WTC11 (cell line): ENCODE measurements at regions not wholly inside any gene's neighbourhood (a gene's known extent, or its start where the extent isn't known, plus 50 kb on each side); places are given as distances from the start of the nearest gene placed in this dataset.

Experiments
- ATAC-seq: fragments of 200-7000 bp; cut with Tn5 transposase; 2 replicates; pipeline ENCODE4 v1.10.0; 2021; ENCODE audit warnings: mild to moderate bottlenecking, moderate library complexity
- CTCF ChIA-PET: fragments of 300-600 bp; sonication (Branson Sonifier 250); formaldehyde crosslinking; loops from one replicate; lab custom pipeline; 2021; ENCODE audit warnings: antibody characterized with exemption; lab: Charles Lee
- POLR2A ChIA-PET: fragments of 350-600 bp; sonication (Branson Sonifier 250); formaldehyde crosslinking; loops from one replicate; lab custom pipeline; 2021; ENCODE audit warnings: antibody characterized with exemption; lab: Charles Lee
- DNase-seq: peaks from one replicate; pipeline ENCODE4 v3.0.0; 2021; ENCODE audit warnings: low spot score
- H3K27ac Mint-ChIP-seq: 2 replicates; pipeline ENCODE4 v1.8.0; 2021; ENCODE audit warnings: mixed read lengths
- H3K27me3 Mint-ChIP-seq: 2 replicates; pipeline ENCODE4 v1.8.0; 2021; ENCODE audit warnings: low read depth, mild to moderate bottlenecking, moderate library complexity, mixed read lengths
- H3K36me3 Mint-ChIP-seq: 2 replicates; pipeline ENCODE4 v1.8.0; 2021; ENCODE audit warnings: mixed read lengths
- H3K4me1 Mint-ChIP-seq: 2 replicates; pipeline ENCODE4 v1.8.0; 2022; ENCODE audit warnings: mixed read lengths
- H3K4me3 Mint-ChIP-seq: 2 replicates; pipeline ENCODE4 v1.8.0; 2021; ENCODE audit warnings: mild to moderate bottlenecking, moderate library complexity, mixed read lengths
- H3K9me3 Mint-ChIP-seq: 2 replicates; pipeline ENCODE4 v1.8.0; 2021; ENCODE audit warnings: mixed read lengths
- CREB1 ChIP-seq: sonication (generic); formaldehyde crosslinking; IDR thresholded peaks from 2 replicates; pipeline ENCODE4 v1.8.0; 2023; ENCODE audit warnings: mild to moderate bottlenecking, missing genetic modification reagents
- ELF4 ChIP-seq: sonication (generic); formaldehyde crosslinking; IDR thresholded peaks from 2 replicates; pipeline ENCODE4 v1.8.1; 2022; ENCODE audit warnings: low read depth, mild to moderate bottlenecking, moderate library complexity, missing genetic modification reagents
- GTF2I ChIP-seq: fragments of 250-450 bp; sonication (Bioruptor Pico); conservative IDR thresholded peaks from 2 replicates; pipeline ENCODE4 v1.4.0; 2021; ENCODE audit warnings: mild to moderate bottlenecking
- JAZF1 ChIP-seq: fragments of 250-450 bp; sonication (Bioruptor Pico); IDR thresholded peaks from 2 replicates; pipeline ENCODE4 v1.9.0; 2021; ENCODE audit warnings: moderate library complexity, mild to moderate bottlenecking, inconsistent platforms
- JUN ChIP-seq: sonication (generic); formaldehyde crosslinking; IDR thresholded peaks from 2 replicates; pipeline ENCODE4 v1.8.0; 2023; ENCODE audit warnings: mild to moderate bottlenecking, missing genetic modification reagents
- KAT7 ChIP-seq: sonication (generic); formaldehyde crosslinking; IDR thresholded peaks from 2 replicates; pipeline ENCODE4 v1.8.1; 2023; ENCODE audit warnings: missing genetic modification reagents, mild to moderate bottlenecking, borderline replicate concordance
- SMAD3 ChIP-seq: sonication (generic); formaldehyde crosslinking; IDR thresholded peaks from 2 replicates; pipeline ENCODE4 v1.8.0; 2022; ENCODE audit warnings: missing genetic modification reagents, mild to moderate bottlenecking, borderline replicate concordance
- SOX15 ChIP-seq: fragments of 250-450 bp; sonication (Bioruptor Pico); IDR thresholded peaks from 2 replicates; pipeline ENCODE4 v1.9.0; 2021; ENCODE audit warnings: mild to moderate bottlenecking
- SP1 ChIP-seq: sonication (generic); formaldehyde crosslinking; conservative IDR thresholded peaks from 2 replicates; pipeline ENCODE4 v1.8.1; 2022; ENCODE audit warnings: missing genetic modification reagents
- TF ChIP-seq, protein P1 (sequence below): sonication (generic); formaldehyde crosslinking; IDR thresholded peaks from 2 replicates; pipeline ENCODE4 v1.8.0; 2023; ENCODE audit warnings: missing genetic modification reagents, mild to moderate bottlenecking, borderline replicate concordance
- TF ChIP-seq, protein P2 (sequence below): sonication (generic); formaldehyde crosslinking; IDR thresholded peaks from 2 replicates; pipeline ENCODE4 v1.8.0; 2023; ENCODE audit warnings: missing genetic modification reagents
- TF ChIP-seq, protein P3 (sequence below): fragments of 250-450 bp; sonication (Bioruptor Pico); IDR thresholded peaks from 2 replicates; pipeline ENCODE4 v1.9.0; 2021; ENCODE audit warnings: mild to moderate bottlenecking
- TF ChIP-seq, protein P4 (sequence below): sonication (generic); formaldehyde crosslinking; IDR thresholded peaks from 2 replicates; pipeline ENCODE4 v1.8.1; 2022; ENCODE audit warnings: low read depth, missing genetic modification reagents, borderline replicate concordance
- TF ChIP-seq, protein P5 (sequence below): sonication (generic); formaldehyde crosslinking; conservative IDR thresholded peaks from 2 replicates; pipeline ENCODE4 v1.8.1; 2022; ENCODE audit warnings: mild to moderate bottlenecking, missing genetic modification reagents
- TF ChIP-seq, protein P6 (sequence below): sonication (generic); formaldehyde crosslinking; IDR thresholded peaks from 2 replicates; pipeline ENCODE4 v1.8.0; 2022; ENCODE audit warnings: mild to moderate bottlenecking, missing genetic modification reagents
- TF ChIP-seq, protein P7 (sequence below): sonication (generic); formaldehyde crosslinking; IDR thresholded peaks from 2 replicates; pipeline ENCODE4 v1.8.1; 2022; ENCODE audit warnings: mild to moderate bottlenecking, missing genetic modification reagents, moderate library complexity, borderline replicate concordance
- TF ChIP-seq, protein P8 (sequence below): fragments of 250-450 bp; sonication (Bioruptor Pico); IDR thresholded peaks from 2 replicates; pipeline ENCODE4 v1.9.0; 2021; ENCODE audit warnings: mild to moderate bottlenecking
- TF ChIP-seq, protein P9 (sequence below): sonication (generic); formaldehyde crosslinking; conservative IDR thresholded peaks from 2 replicates; pipeline ENCODE4 v1.8.1; 2023; ENCODE audit warnings: mild to moderate bottlenecking, low read depth, missing genetic modification reagents, moderate library complexity

DNA sequence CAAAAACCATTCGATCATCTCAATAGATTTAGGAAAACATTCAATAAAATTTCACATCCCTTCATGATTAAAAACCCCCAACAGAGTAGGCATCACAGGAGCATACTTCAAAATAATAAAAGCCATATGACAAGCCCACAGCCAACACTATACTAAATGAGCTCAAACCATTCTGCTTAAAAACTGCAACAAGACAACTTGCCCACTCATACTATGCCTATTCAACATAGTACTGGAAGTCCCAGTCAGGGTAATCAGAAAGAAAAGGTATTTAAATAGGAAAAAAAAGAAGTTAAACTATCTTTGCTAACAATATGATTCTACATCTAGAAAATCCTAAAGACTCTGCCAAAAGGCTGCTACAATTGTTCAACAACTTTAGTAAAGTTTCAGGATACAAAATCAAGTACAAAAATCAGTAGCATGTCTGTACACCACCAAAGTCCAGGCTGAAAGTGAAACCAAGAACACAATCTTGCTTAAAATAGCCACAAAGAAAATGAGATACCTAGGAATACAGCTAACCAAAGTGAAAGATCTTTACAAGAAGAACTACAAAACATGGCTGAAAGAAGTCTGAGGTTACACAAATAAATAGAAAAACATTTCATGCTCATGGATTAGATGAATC lies 882.6 kb downstream of the GRM8 start (continued):
- TF ChIP-seq, protein P1, sequence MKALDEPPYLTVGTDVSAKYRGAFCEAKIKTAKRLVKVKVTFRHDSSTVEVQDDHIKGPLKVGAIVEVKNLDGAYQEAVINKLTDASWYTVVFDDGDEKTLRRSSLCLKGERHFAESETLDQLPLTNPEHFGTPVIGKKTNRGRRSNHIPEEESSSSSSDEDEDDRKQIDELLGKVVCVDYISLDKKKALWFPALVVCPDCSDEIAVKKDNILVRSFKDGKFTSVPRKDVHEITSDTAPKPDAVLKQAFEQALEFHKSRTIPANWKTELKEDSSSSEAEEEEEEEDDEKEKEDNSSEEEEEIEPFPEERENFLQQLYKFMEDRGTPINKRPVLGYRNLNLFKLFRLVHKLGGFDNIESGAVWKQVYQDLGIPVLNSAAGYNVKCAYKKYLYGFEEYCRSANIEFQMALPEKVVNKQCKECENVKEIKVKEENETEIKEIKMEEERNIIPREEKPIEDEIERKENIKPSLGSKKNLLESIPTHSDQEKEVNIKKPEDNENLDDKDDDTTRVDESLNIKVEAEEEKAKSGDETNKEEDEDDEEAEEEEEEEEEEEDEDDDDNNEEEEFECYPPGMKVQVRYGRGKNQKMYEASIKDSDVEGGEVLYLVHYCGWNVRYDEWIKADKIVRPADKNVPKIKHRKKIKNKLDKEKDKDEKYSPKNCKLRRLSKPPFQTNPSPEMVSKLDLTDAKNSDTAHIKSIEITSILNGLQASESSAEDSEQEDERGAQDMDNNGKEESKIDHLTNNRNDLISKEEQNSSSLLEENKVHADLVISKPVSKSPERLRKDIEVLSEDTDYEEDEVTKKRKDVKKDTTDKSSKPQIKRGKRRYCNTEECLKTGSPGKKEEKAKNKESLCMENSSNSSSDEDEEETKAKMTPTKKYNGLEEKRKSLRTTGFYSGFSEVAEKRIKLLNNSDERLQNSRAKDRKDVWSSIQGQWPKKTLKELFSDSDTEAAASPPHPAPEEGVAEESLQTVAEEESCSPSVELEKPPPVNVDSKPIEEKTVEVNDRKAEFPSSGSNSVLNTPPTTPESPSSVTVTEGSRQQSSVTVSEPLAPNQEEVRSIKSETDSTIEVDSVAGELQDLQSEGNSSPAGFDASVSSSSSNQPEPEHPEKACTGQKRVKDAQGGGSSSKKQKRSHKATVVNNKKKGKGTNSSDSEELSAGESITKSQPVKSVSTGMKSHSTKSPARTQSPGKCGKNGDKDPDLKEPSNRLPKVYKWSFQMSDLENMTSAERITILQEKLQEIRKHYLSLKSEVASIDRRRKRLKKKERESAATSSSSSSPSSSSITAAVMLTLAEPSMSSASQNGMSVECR (CRISPR knock-in tag), result no peak
- TF ChIP-seq SMAD3 (CRISPR knock-in tag) (no peak), SP1 (CRISPR knock-in tag) (no peak)
- TF ChIP-seq, protein P2, sequence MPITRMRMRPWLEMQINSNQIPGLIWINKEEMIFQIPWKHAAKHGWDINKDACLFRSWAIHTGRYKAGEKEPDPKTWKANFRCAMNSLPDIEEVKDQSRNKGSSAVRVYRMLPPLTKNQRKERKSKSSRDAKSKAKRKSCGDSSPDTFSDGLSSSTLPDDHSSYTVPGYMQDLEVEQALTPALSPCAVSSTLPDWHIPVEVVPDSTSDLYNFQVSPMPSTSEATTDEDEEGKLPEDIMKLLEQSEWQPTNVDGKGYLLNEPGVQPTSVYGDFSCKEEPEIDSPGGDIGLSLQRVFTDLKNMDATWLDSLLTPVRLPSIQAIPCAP (CRISPR knock-in tag), result no peak
- TF ChIP-seq, protein P3, sequence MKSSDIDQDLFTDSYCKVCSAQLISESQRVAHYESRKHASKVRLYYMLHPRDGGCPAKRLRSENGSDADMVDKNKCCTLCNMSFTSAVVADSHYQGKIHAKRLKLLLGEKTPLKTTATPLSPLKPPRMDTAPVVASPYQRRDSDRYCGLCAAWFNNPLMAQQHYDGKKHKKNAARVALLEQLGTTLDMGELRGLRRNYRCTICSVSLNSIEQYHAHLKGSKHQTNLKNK (CRISPR knock-in tag), result no peak
- TF ChIP-seq, all 79 proteins: peak for 0

DNA sequence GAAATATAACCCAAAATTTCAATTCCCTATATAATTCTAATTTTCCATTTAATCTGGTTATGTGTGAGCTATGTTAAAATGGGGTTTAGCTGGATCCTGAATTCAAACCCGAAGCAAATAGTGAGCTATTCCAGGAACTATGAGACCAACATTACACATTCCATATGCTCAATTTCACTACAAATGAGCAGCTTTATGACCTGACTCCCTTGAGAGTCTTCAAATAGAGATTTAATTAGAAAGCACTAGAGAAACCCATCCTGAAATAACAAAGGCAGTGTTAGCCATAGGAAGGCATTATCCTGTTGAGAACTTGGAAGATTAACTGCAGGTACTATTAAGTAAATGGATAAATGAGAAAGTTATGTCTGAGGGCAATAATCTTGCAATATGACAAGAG lies 890.0 kb downstream of the GRM8 start:
- no peak for TF ChIP-seq ELF4 (CRISPR knock-in tag)
- no peak for TF ChIP-seq SOX15 (CRISPR knock-in tag)
- TF ChIP-seq, protein P4, sequence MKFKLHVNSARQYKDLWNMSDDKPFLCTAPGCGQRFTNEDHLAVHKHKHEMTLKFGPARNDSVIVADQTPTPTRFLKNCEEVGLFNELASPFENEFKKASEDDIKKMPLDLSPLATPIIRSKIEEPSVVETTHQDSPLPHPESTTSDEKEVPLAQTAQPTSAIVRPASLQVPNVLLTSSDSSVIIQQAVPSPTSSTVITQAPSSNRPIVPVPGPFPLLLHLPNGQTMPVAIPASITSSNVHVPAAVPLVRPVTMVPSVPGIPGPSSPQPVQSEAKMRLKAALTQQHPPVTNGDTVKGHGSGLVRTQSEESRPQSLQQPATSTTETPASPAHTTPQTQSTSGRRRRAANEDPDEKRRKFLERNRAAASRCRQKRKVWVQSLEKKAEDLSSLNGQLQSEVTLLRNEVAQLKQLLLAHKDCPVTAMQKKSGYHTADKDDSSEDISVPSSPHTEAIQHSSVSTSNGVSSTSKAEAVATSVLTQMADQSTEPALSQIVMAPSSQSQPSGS (CRISPR knock-in tag), result no peak
- TF ChIP-seq CREB1 (CRISPR knock-in tag), result no peak
- TF ChIP-seq, protein P5, sequence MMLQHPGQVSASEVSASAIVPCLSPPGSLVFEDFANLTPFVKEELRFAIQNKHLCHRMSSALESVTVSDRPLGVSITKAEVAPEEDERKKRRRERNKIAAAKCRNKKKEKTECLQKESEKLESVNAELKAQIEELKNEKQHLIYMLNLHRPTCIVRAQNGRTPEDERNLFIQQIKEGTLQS (CRISPR knock-in tag), result no peak
- no peak for TF ChIP-seq KAT7 (CRISPR knock-in tag)
- TF ChIP-seq, protein P6, sequence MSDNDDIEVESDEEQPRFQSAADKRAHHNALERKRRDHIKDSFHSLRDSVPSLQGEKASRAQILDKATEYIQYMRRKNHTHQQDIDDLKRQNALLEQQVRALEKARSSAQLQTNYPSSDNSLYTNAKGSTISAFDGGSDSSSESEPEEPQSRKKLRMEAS (CRISPR knock-in tag), result no peak
- CTCF ChIA-PET, result no interaction called here
- no peaks in the 10 kb centered on the region for H3K36me3 Mint-ChIP-seq
- POLR2A ChIA-PET, result no interaction called here
- H3K27me3 Mint-ChIP-seq, result no peaks in the 10 kb centered on the region; the same call in 1 of the 2 replicates
- no peak overlapping the region for H3K4me3 Mint-ChIP-seq
- H3K4me1 Mint-ChIP-seq, result peaks cover 16% of the 10 kb centered on the region
- ATAC-seq (no peak), DNase-seq (no peak)
- no peak overlapping the region for H3K27ac Mint-ChIP-seq
- 0 out of 2 replicates have a peak, but pooled peaks cover 3% of the 10 kb centered on the region for H3K9me3 Mint-ChIP-seq

DNA sequence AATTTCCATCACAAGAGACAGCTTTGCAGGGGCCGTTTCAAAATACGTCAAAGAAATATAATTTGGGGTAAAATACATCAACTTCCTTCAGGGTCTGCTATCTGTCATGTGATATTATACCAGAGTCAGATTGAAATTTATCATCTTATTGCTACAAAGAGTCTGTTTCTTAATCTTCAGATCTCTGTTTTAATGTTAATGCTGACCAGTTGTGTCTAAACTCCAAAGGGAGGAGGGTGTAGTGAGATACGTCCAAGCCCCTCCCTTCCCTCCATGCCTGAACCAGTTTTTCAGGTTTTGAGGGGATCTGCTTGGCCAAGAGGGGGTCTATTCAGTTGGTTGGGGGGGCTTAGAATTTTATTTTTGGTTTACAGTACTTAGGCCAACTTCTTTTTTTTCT lies 891.6 kb downstream of the GRM8 start:
- H3K36me3 Mint-ChIP-seq, result no peaks in the 10 kb centered on the region
- ATAC-seq (peak; percentile 56), DNase-seq (no peak)
- ChIA-PET POLR2A (no interaction called here), CTCF (no interaction called here)
- peaks cover 16% of the 10 kb centered on the region for H3K4me1 Mint-ChIP-seq
- 0 out of 2 replicates have a peak, but pooled peaks cover 3% of the 10 kb centered on the region for H3K9me3 Mint-ChIP-seq
- no peak overlapping the region for H3K27ac Mint-ChIP-seq
- H3K27me3 Mint-ChIP-seq, result no peaks in the 10 kb centered on the region; the same call in 1 of the 2 replicates
- H3K4me3 Mint-ChIP-seq, result no peak overlapping the region
- TF ChIP-seq CREB1 (CRISPR knock-in tag), result no peak
- TF ChIP-seq, protein P7, sequence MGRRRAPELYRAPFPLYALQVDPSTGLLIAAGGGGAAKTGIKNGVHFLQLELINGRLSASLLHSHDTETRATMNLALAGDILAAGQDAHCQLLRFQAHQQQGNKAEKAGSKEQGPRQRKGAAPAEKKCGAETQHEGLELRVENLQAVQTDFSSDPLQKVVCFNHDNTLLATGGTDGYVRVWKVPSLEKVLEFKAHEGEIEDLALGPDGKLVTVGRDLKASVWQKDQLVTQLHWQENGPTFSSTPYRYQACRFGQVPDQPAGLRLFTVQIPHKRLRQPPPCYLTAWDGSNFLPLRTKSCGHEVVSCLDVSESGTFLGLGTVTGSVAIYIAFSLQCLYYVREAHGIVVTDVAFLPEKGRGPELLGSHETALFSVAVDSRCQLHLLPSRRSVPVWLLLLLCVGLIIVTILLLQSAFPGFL (CRISPR knock-in tag), result no peak
- TF ChIP-seq, protein P8, sequence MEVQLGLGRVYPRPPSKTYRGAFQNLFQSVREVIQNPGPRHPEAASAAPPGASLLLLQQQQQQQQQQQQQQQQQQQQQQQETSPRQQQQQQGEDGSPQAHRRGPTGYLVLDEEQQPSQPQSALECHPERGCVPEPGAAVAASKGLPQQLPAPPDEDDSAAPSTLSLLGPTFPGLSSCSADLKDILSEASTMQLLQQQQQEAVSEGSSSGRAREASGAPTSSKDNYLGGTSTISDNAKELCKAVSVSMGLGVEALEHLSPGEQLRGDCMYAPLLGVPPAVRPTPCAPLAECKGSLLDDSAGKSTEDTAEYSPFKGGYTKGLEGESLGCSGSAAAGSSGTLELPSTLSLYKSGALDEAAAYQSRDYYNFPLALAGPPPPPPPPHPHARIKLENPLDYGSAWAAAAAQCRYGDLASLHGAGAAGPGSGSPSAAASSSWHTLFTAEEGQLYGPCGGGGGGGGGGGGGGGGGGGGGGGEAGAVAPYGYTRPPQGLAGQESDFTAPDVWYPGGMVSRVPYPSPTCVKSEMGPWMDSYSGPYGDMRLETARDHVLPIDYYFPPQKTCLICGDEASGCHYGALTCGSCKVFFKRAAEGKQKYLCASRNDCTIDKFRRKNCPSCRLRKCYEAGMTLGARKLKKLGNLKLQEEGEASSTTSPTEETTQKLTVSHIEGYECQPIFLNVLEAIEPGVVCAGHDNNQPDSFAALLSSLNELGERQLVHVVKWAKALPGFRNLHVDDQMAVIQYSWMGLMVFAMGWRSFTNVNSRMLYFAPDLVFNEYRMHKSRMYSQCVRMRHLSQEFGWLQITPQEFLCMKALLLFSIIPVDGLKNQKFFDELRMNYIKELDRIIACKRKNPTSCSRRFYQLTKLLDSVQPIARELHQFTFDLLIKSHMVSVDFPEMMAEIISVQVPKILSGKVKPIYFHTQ (CRISPR knock-in tag), result no peak
- TF ChIP-seq, protein P9, sequence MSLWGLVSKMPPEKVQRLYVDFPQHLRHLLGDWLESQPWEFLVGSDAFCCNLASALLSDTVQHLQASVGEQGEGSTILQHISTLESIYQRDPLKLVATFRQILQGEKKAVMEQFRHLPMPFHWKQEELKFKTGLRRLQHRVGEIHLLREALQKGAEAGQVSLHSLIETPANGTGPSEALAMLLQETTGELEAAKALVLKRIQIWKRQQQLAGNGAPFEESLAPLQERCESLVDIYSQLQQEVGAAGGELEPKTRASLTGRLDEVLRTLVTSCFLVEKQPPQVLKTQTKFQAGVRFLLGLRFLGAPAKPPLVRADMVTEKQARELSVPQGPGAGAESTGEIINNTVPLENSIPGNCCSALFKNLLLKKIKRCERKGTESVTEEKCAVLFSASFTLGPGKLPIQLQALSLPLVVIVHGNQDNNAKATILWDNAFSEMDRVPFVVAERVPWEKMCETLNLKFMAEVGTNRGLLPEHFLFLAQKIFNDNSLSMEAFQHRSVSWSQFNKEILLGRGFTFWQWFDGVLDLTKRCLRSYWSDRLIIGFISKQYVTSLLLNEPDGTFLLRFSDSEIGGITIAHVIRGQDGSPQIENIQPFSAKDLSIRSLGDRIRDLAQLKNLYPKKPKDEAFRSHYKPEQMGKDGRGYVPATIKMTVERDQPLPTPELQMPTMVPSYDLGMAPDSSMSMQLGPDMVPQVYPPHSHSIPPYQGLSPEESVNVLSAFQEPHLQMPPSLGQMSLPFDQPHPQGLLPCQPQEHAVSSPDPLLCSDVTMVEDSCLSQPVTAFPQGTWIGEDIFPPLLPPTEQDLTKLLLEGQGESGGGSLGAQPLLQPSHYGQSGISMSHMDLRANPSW (CRISPR knock-in tag), result no peak
- no peak for TF ChIP-seq GTF2I
- no peak for TF ChIP-seq JUN (CRISPR knock-in tag)
- TF ChIP-seq JAZF1, result no peak
